Omental fat pad (tissue), 3 donors: ENCODE measurements at regions not wholly inside any gene's neighbourhood (a gene's known extent, or its start where the extent isn't known, plus 50 kb on each side); places are given as distances from the start of the nearest gene placed in this dataset.

Source experiments
- ATAC-seq: fragments of 150-250 bp; one replicate; pipeline ENCODE4 v1.9.1; 2016; ENCODE audit warnings: mild to moderate bottlenecking, moderate library complexity; ENCODE audit not compliant: low FRiP score
- DNase-seq: peaks from one replicate; pipeline ENCODE4 v3.0.0-alpha.2; 2019; ENCODE audit warnings: low spot score
- CTCF ChIP-seq, 3 donors: fragments of 450-650 bp; IDR thresholded peaks; one replicate each; pipeline ENCODE4 v1.5.1; 2016 to 2017; ENCODE audit warnings: antibody characterized with exemption in 3 of 3, mild to moderate bottlenecking in 3 of 3, moderate library complexity in 2 of 3

GRCh38 chr5:67702008-67702407, 505.4 kb upstream of the CD180 start:
- no peak for TF ChIP-seq CTCF (IDR thresholded peaks at IDR 0.05)
- DNase-seq, result no peak
- ATAC-seq, result no peak

GRCh38 chr5:67699560-67699959, 503.0 kb upstream of the CD180 start:
- TF ChIP-seq CTCF (IDR thresholded peaks at IDR 0.05), result no peak
- DNase-seq, result no peak
- ATAC-seq, result no peak

GRCh38 chr5:67696446-67696845, 499.8 kb upstream of the CD180 start:
- no peak for DNase-seq
- no peak for ATAC-seq
- TF ChIP-seq CTCF (IDR thresholded peaks at IDR 0.05), result no peak

GRCh38 chr5:67695369-67695768, 498.8 kb upstream of the CD180 start:
- ATAC-seq, result no peak
- no peak for DNase-seq
- TF ChIP-seq CTCF (IDR thresholded peaks at IDR 0.05), result no peak

- ATAC-seq (no peak), DNase-seq (no peak)
- TF ChIP-seq CTCF (IDR thresholded peaks at IDR 0.05), result no peak
These were observed 498.2 kb upstream of the CD180 start for GRCh38 chr5:67694810-67695191.

GRCh38 chr5:67693956-67694809, 497.6 kb upstream of the CD180 start:
- no peak for TF ChIP-seq CTCF (IDR thresholded peaks at IDR 0.05)
- peak; percentile 91 for ATAC-seq
- DNase-seq, result no peak

- TF ChIP-seq CTCF (IDR thresholded peaks at IDR 0.05), result no peak
- no peak for ATAC-seq
- DNase-seq, result no peak
These were observed 490.1 kb upstream of the CD180 start for GRCh38 chr5:67686746-67687145.
